ENCODE measurements at regions not wholly inside any gene's neighbourhood (a gene's known extent, or its start where the extent isn't known, plus 50 kb on each side); places are given as distances from the start of the nearest gene placed in this dataset.
"Not testable (repeated sequence)": the region's sequence is repeated elsewhere in the genome, so short reads cannot be mapped to it uniquely, and the experiment has no call there.

- DNase-seq (ENCODE audit: low read depth, low spot score): no peak
- H3K4me3 ChIP-seq (ENCODE audit: low read length): no peak overlapping the region
Measured at GRCh38 chr14:95597784-95598211, 62.9 kb downstream of the GLRX5 start.

DNA sequence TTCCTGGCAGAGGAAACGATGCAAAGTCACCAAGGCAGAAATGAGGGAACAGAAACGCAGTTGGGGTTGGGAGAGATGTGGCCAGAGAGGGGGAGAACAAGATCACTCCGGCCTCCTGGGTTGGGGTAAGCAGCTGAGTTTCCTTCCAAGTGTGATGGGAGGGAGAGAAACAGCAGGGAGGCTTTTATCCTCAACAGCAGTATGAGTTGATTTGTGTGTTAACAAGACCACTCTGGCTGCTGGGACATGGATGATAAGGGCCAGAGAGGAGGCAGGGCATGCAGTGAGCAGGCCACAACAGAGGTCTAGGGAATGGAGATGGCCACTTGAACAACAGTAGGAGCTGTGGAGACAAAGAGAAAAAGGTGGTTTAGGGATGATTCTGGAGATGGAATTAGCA lies 66.8 kb downstream of the GLRX5 start:
- no peak for DNase-seq (ENCODE audit: low read depth, low spot score)
- no peak overlapping the region for H3K4me3 ChIP-seq (ENCODE audit: low read length)

GRCh38 chr14:95603415-95603814 lies 68.6 kb downstream of the GLRX5 start:
- no peak for DNase-seq (ENCODE audit: low read depth, low spot score)
- no peak overlapping the region for H3K4me3 ChIP-seq (ENCODE audit: low read length)

DNA sequence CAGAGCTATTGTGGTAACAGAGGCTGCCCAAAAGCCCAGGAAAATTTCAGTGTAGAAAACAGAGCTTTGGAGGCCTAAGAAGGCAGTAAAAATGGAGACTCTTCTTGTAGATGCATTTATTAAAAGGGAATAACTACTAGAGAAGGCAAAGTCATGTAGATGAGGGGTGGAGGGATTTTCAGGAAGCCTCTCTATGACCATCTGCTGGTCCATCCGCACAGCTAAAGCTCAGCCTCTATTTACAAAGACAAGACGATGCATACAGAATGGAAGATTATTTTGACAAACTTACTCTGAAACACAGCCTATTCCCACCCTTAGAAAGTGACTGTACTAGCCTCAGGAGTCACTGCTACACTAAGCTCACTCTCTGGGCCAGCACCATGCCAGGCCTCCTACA lies 71.4 kb downstream of the GLRX5 start:
- DNase-seq (ENCODE audit: low read depth, low spot score): no peak
- no peak overlapping the region for H3K4me3 ChIP-seq (ENCODE audit: low read length)

- no peak for DNase-seq (ENCODE audit: low read depth, low spot score)
Measured at GRCh38 chr14:95608637-95609235, 73.9 kb downstream of the GLRX5 start.

GRCh38 chr14:95609398-95609990 lies 74.6 kb downstream of the GLRX5 start:
- no peak overlapping the region for H3K4me3 ChIP-seq (ENCODE audit: low read length)
- peak; percentile 18 for DNase-seq (ENCODE audit: low read depth, low spot score)

More at GRCh38 chr14:95608637-95609235, 73.9 kb downstream of the GLRX5 start:
- H3K4me3 ChIP-seq (ENCODE audit: low read length): no peak overlapping the region

DNA sequence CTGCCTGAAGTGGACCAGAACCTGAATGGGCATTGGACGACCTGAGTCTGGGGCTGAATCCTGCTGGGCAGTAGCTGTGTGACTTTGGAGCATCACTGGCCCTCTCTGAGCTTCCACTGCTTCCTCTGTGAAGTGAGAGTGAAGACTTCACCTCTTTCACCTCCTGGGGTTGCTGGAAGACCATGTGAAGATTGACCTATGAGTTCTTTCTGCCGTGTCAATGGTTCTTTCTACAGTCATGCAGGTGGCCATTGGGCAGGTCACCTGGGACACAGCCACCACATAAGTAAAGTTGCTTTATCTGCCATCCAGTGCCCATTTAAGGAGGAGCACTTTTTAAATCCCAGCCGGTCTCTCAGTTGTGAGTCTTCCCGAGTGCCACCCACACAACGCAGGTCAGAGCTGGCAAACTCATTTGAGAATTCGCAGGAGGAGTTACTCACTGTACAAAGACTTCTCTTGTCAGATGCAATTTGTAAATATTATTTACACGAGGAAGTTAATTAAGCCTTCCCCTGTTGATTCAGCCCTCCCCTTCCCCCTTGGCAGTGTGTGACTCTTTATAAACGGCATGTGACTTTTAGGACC lies 74.8 kb upstream of the TCL1B start:
- DNase-seq (ENCODE audit: low read depth, low spot score): no peak

GRCh38 chr14:95614349-95614748 lies 71.9 kb upstream of the TCL1B start:
- no peak for DNase-seq (ENCODE audit: low read depth, low spot score)
- H3K4me3 ChIP-seq (ENCODE audit: low read length): no peak overlapping the region

More for the DNA sequence above, 74.8 kb upstream of the TCL1B start:
- no peak overlapping the region for H3K4me3 ChIP-seq (ENCODE audit: low read length)

- no peak for DNase-seq (ENCODE audit: low read depth, low spot score)
Measured at GRCh38 chr14:95616745-95617144, 69.5 kb upstream of the TCL1B start.

DNA sequence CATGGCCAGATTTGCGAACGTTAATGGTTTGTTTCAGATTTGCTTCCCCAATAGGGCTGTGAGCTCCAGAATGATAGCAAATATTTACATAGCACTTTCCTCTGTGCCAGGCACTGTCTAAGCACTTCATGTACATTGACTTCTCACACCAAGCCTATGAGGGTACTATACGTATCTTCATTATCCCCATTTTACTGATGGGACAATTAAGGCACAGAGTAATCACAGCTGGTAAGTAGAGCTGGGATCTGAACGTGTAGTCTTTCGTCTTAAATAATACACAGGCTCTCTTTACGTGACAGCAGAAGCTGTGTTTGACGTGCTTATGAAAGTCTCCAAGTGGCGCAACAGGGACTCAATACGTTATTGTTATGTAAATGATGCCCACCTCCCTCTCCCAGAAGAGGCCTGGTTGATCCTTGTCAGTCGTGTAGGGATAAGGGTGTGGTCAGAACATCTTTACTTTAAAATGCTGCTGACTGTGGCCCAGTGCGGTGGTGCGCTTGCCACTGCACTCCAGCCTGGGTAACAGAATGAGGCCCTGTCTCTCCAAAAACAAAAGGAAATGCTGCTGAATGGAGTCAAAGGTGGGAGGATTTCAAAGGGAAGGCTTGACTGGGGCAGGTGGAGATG lies 66.3 kb upstream of the TCL1B start:
- no peak overlapping the region for H3K4me3 ChIP-seq (ENCODE audit: low read length)
- DNase-seq (ENCODE audit: low read depth, low spot score): no peak

More at GRCh38 chr14:95616745-95617144, 69.5 kb upstream of the TCL1B start:
- H3K4me3 ChIP-seq (ENCODE audit: low read length): no peak overlapping the region

GRCh38 chr14:95620659-95621059 lies 65.6 kb upstream of the TCL1B start:
- peak overlapping the region; percentile 25 for H3K4me3 ChIP-seq (ENCODE audit: low read length)
- DNase-seq (ENCODE audit: low read depth, low spot score): no peak

DNA sequence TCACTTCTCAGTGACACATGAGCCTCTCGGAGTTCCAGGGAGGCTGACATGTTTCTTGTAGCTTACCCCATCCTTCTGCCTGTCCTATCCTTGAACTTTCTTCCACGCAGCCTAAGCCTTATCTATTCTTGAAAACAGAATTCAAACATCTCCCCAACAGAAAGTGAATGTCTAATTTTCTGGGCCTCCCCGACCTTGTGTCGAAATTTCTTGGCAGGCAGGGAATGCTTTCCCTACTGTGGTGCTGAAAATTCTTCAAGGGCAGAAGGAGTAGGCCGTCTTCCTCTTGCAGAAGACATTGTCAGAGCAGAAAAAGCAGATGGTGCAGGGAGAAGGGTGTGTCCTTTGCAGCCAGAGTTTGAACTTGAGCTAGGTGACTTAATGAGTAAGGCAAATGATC lies 63.0 kb upstream of the TCL1B start:
- H3K4me3 ChIP-seq (ENCODE audit: low read length): no peak overlapping the region
- DNase-seq (ENCODE audit: low read depth, low spot score): no peak

DNA sequence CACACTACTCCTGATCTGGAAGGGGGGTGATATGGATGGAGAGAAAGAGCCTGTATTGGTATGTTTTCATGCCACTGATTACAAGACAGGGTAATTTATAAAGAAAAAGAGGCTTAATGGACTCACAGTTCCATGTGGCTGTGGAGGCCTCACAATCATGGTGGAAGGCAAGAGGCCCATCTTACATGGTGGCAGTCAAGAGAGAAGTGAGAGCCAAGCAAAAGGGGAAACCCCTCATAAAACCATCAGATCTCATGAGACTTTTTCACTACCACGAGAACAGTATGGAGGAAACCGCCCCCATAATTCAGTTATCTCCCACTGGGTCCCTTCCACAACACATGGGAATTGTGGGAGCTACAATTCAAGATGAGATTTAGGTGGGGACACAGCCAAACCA lies 60.5 kb upstream of the TCL1B start:
- not testable (repeated sequence) for H3K4me3 ChIP-seq (ENCODE audit: low read length); DNase-seq (ENCODE audit: low read depth, low spot score)

DNA sequence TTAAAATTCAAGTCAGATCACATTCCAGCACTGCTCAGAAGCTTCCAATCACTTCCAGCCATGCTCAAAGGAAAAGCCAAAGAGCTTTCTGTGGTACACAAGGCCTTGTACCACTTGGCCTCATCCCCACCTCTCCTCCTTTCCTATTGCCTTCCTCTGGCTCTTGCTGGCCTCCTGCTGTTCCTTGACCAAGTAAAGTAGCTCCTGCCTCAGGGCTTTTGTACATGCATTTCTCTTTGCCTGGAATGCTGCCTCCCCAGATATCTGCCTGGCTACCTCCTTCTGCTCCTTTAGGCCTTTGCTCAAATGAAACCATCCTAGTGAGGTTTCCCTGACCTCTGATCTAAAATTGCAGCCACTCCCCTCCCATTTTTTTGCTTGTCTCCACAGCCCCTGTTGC lies 51.2 kb upstream of the TCL1B start:
- H3K4me3 ChIP-seq (ENCODE audit: low read length): no peak overlapping the region
- DNase-seq (ENCODE audit: low read depth, low spot score): no peak
